ENCODE measurements at regions not wholly inside any gene's neighbourhood (a gene's known extent, or its start where the extent isn't known, plus 50 kb on each side); places are given as distances from the start of the nearest gene placed in this dataset.

GRCh38 chr14:85317491-85318021 is 212.4 kb upstream of the FLRT2 start:
- no CpG with 5 or more reads among the region's 3 CpGs for WGBS (ENCODE audit: insufficient coverage)
- peaks cover 0 to 5% of the 10 kb centered on the region in 2 donors for H3K27me3 Mint-ChIP-seq (ENCODE audit: low read depth in 2 of 2)
- no peak overlapping the region for H3K27ac ChIP-seq (ENCODE audit: low read length)
- H3K36me3 Mint-ChIP-seq = no peaks in the 10 kb centered on the region
- intact Hi-C loops (cut with micrococcal nuclease) = no loop called here
- no peaks in the 10 kb centered on the region for H3K36me3 ChIP-seq (ENCODE audit: control insufficient read depth, insufficient read depth, low read length)
- ATAC-seq = no peak
- DNase-seq = no peak
- H3K27me3 ChIP-seq (ENCODE audit: control insufficient read depth, insufficient read depth, low read length) = no peaks in the 10 kb centered on the region
- peaks cover 6 to 7% of the 10 kb centered on the region in 2 donors for H3K4me1 Mint-ChIP-seq
- H3K9me3 Mint-ChIP-seq = peaks cover 0 to 2% of the 10 kb centered on the region in 2 donors
- H3K4me3 Mint-ChIP-seq = no peak overlapping the region
- H3K4me3 ChIP-seq (ENCODE audit: low read length) = no peak overlapping the region
- no peaks in the 10 kb centered on the region for H3K9me3 ChIP-seq (ENCODE audit: control insufficient read depth, insufficient read depth, low read length)
- H3K4me1 ChIP-seq (ENCODE audit: control insufficient read depth, insufficient read depth, low read length) = no peaks in the 10 kb centered on the region
- TF ChIP-seq CTCF (IDR thresholded peaks at IDR 0.05) = no peak
- no peak overlapping the region for H3K27ac Mint-ChIP-seq

- no peaks in the 10 kb centered on the region for H3K36me3 Mint-ChIP-seq
- peaks cover 6 to 7% of the 10 kb centered on the region in 2 donors for H3K4me1 Mint-ChIP-seq
- no peak for TF ChIP-seq CTCF (IDR thresholded peaks at IDR 0.05)
- intact Hi-C loops (cut with micrococcal nuclease) = no loop called here
- no peak overlapping the region for H3K27ac ChIP-seq (ENCODE audit: low read length)
- no peak overlapping the region for H3K4me3 Mint-ChIP-seq
- H3K4me1 ChIP-seq (ENCODE audit: control insufficient read depth, insufficient read depth, low read length) = no peaks in the 10 kb centered on the region
- WGBS (ENCODE audit: insufficient coverage) = 83% methylated on average over 1 of the region's 5 CpGs
- H3K9me3 ChIP-seq (ENCODE audit: control insufficient read depth, insufficient read depth, low read length) = no peaks in the 10 kb centered on the region
- peaks cover 0 to 3% of the 10 kb centered on the region in 2 donors for H3K9me3 Mint-ChIP-seq
- H3K27me3 Mint-ChIP-seq (ENCODE audit: low read depth in 2 of 2) = peaks cover 0 to 5% of the 10 kb centered on the region in 2 donors
- ATAC-seq (no peak), DNase-seq (no peak)
- no peak overlapping the region for H3K4me3 ChIP-seq (ENCODE audit: low read length)
- no peak overlapping the region for H3K27ac Mint-ChIP-seq
- H3K36me3 ChIP-seq (ENCODE audit: control insufficient read depth, insufficient read depth, low read length) = no peaks in the 10 kb centered on the region
- no peaks in the 10 kb centered on the region for H3K27me3 ChIP-seq (ENCODE audit: control insufficient read depth, insufficient read depth, low read length)
Measured at GRCh38 chr14:85319101-85319500, 210.8 kb upstream of the FLRT2 start.

GRCh38 chr14:85319998-85320630 is 209.8 kb upstream of the FLRT2 start:
- H3K9me3 ChIP-seq (ENCODE audit: control insufficient read depth, insufficient read depth, low read length) = no peaks in the 10 kb centered on the region
- peaks cover 0 to 3% of the 10 kb centered on the region in 2 donors for H3K9me3 Mint-ChIP-seq
- H3K4me3 Mint-ChIP-seq = no peak overlapping the region
- H3K27me3 Mint-ChIP-seq (ENCODE audit: low read depth in 2 of 2) = peaks cover 0 to 5% of the 10 kb centered on the region in 2 donors
- no peaks in the 10 kb centered on the region for H3K4me1 ChIP-seq (ENCODE audit: control insufficient read depth, insufficient read depth, low read length)
- WGBS (ENCODE audit: insufficient coverage) = 11% methylated on average over 6 of the region's 6 CpGs
- ATAC-seq = no peak
- H3K4me1 Mint-ChIP-seq = peaks cover 6 to 7% of the 10 kb centered on the region in 2 donors
- intact Hi-C loops (cut with micrococcal nuclease) = no loop called here
- no peak for TF ChIP-seq CTCF (IDR thresholded peaks at IDR 0.05)
- H3K27ac Mint-ChIP-seq = no peak overlapping the region
- no peaks in the 10 kb centered on the region for H3K36me3 Mint-ChIP-seq
- no peak overlapping the region for H3K27ac ChIP-seq (ENCODE audit: low read length)
- DNase-seq = no peak
- H3K27me3 ChIP-seq (ENCODE audit: control insufficient read depth, insufficient read depth, low read length) = no peaks in the 10 kb centered on the region
- no peaks in the 10 kb centered on the region for H3K36me3 ChIP-seq (ENCODE audit: control insufficient read depth, insufficient read depth, low read length)
- H3K4me3 ChIP-seq (ENCODE audit: low read length) = no peak overlapping the region

Measured in natural killer cell (primary cell).